ENCODE measurements at regions not wholly inside any gene's neighbourhood (a gene's known extent, or its start where the extent isn't known, plus 50 kb on each side); places are given as distances from the start of the nearest gene placed in this dataset.

DNA sequence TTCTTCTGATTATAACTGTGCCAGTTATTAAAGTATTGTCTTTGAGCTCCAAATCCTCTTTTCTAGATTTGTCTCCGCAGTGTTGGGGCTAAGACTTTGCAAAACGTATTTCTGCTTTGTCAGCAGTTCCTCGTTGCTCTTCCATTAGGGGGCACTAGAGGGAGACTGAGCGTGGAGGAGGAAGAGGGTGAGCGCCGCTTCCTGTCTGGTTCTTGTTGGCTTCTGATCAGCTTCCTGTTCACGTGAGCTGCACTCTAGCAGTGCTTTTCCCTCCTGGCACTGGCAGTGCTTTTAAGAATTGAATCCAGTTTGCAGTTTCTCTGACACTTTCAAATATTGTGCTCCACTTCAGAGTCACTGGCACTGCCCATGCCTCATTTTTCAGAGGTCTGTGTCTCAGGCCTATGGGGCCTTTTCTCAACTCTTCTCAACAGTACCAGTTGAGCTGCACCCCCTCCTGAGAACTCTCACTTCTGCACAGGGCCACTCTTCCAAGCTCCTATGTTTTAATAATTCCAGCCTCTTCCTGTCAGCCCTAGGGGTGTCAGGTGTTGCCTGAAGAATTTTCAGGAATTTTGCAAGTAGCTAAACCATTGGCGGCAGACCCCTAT is 54.4 kb upstream of the LCORL start:
- H3K27me3 Mint-ChIP-seq = peaks cover 10% of the 10 kb centered on the region
- H3K36me3 Mint-ChIP-seq = no peaks in the 10 kb centered on the region
- H3K9me3 Mint-ChIP-seq = peaks cover 0 to 5% (median 0%) of the 10 kb centered on the region in 3 donors
- peaks cover 0 to 3% (median 0%) of the 10 kb centered on the region in 3 donors for H3K4me1 Mint-ChIP-seq
- no peak overlapping the region for H3K4me3 Mint-ChIP-seq
- H3K27ac Mint-ChIP-seq = peak overlapping the region in 2 of 3 donors; percentile 44 to 68

DNA sequence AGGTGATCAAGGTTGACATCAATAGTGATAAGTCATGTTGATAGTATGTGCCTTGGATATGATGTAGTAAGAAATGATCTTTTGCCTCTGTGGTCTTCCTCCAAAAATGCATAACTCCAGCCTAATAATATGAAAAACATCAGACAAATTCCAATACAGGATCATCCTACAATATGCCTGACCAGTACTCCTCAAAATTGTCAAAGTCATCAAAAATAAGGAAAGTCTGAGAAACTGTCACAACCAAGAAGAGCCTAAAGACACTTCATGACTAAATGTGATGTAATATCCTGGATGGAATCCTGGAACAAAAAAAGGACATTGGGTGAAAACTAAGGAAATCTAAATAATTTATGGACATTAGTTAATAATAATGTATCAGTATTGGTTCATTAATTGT is 50.3 kb upstream of the LCORL start:
- H3K36me3 Mint-ChIP-seq = peaks cover 2% of the 10 kb centered on the region
- H3K27me3 Mint-ChIP-seq = peaks cover 25% of the 10 kb centered on the region
- H3K27ac Mint-ChIP-seq = no peak overlapping the region
- H3K4me3 Mint-ChIP-seq = no peak overlapping the region
- H3K4me1 Mint-ChIP-seq = peaks cover 0 to 3% (median 0%) of the 10 kb centered on the region in 3 donors
- peaks cover 0 to 3% (median 0%) of the 10 kb centered on the region in 3 donors for H3K9me3 Mint-ChIP-seq

Data from IgD-negative memory B cell (primary cell).